Natural killer cell (primary cell): ENCODE measurements at regions not wholly inside any gene's neighbourhood (a gene's known extent, or its start where the extent isn't known, plus 50 kb on each side); places are given as distances from the start of the nearest gene placed in this dataset.

Experiments
- ATAC-seq, 3 donors: fragments of 150-1000 bp in 2 of 3; fragments of 200-7000 bp in 1 of 3; cut with Tn5 transposase; 1 replicate in 1 of 3; 2 replicates in 2 of 3; pipeline ENCODE4 v1.10.0; 2021; ENCODE audit warnings: mild to moderate bottlenecking in 2 of 3, moderate library complexity in 2 of 3
- DNase-seq, 2 donors: peaks; one replicate each; pipeline versions ENCODE4 v3.0.0 to v3.0.0-alpha.2; 2013 to 2021; ENCODE audit warnings: mixed read lengths in 1 of 2
- H3K27ac ChIP-seq: one replicate; pipeline ENCODE4 v1.5.1; 2013; ENCODE audit warnings: mild to moderate bottlenecking, low read length
- H3K27me3 ChIP-seq: one replicate; pipeline ENCODE4 v1.6.1; 2013; ENCODE audit warnings: low read length; ENCODE audit not compliant: control insufficient read depth, insufficient read depth
- H3K36me3 ChIP-seq: one replicate; pipeline ENCODE4 v1.6.1; 2013; ENCODE audit warnings: low read length; ENCODE audit not compliant: control insufficient read depth, insufficient read depth
- H3K4me1 ChIP-seq: one replicate; pipeline ENCODE4 v1.6.1; 2013; ENCODE audit warnings: low read length; ENCODE audit not compliant: control insufficient read depth, insufficient read depth
- H3K4me3 ChIP-seq: one replicate; pipeline ENCODE4 v1.5.1; 2013; ENCODE audit warnings: low read length
- H3K9me3 ChIP-seq: one replicate; pipeline ENCODE4 v1.6.1; 2013; ENCODE audit warnings: low read length; ENCODE audit not compliant: control insufficient read depth, insufficient read depth
- H3K27ac Mint-ChIP-seq, 2 donors: one replicate each; pipeline ENCODE4 v1.8.0; 2022; ENCODE audit warnings: mild to moderate bottlenecking in 2 of 2, mixed read lengths in 2 of 2, moderate library complexity in 1 of 2
- H3K27me3 Mint-ChIP-seq, 2 donors: one replicate each; pipeline ENCODE4 v1.8.0; 2022; ENCODE audit warnings: low read depth in 2 of 2, mixed read lengths in 2 of 2
- H3K36me3 Mint-ChIP-seq: one replicate; pipeline ENCODE4 v1.8.0; 2022; ENCODE audit warnings: mixed read lengths
- H3K4me1 Mint-ChIP-seq, 2 donors: one replicate each; pipeline ENCODE4 v1.8.0; 2022; ENCODE audit warnings: mixed read lengths in 2 of 2
- H3K4me3 Mint-ChIP-seq: one replicate; pipeline ENCODE4 v1.8.0; 2022; ENCODE audit warnings: mild to moderate bottlenecking, moderate library complexity, mixed read lengths
- H3K9me3 Mint-ChIP-seq, 2 donors: one replicate each; pipeline ENCODE4 v1.8.0; 2022; ENCODE audit warnings: mixed read lengths in 2 of 2
- WGBS: methylation state at CpG from one replicate; pipeline ENCODE4 v1.1.7; 2013; ENCODE audit warnings: missing lambda C conversion rate; ENCODE audit not compliant: insufficient coverage; 5-methylcytosine and 5-hydroxymethylcytosine counted together
- intact Hi-C: fragments of 100-400 bp; cut with micrococcal nuclease; formaldehyde crosslinking; loops from one replicate; pipeline ENCODE4 v1.14.2; 2022
- TF ChIP-seq, protein P1 (sequence below): fragments of 200-600 bp; IDR thresholded peaks from one replicate; pipeline ENCODE4 v1.8.0; 2022; ENCODE audit warnings: antibody characterized with exemption

DNA sequence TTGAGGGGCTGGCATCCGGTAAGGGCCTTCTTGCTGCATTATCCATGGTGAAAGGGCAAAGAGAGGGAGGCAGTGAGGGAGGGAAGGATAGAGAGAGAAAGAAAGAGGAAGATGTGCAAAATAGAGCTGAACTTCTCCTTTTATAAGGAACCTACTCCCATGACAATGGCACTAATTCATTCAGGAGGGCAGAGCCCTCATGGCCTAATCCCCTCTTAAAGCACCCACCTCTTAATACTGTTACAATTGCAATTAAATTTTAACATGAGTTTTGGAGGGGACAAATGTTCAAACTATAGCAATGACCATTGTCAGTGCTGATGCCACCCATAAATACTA, 60.2 kb downstream of the CXCR4 start:
- no peak overlapping the region for H3K27ac ChIP-seq

DNA sequence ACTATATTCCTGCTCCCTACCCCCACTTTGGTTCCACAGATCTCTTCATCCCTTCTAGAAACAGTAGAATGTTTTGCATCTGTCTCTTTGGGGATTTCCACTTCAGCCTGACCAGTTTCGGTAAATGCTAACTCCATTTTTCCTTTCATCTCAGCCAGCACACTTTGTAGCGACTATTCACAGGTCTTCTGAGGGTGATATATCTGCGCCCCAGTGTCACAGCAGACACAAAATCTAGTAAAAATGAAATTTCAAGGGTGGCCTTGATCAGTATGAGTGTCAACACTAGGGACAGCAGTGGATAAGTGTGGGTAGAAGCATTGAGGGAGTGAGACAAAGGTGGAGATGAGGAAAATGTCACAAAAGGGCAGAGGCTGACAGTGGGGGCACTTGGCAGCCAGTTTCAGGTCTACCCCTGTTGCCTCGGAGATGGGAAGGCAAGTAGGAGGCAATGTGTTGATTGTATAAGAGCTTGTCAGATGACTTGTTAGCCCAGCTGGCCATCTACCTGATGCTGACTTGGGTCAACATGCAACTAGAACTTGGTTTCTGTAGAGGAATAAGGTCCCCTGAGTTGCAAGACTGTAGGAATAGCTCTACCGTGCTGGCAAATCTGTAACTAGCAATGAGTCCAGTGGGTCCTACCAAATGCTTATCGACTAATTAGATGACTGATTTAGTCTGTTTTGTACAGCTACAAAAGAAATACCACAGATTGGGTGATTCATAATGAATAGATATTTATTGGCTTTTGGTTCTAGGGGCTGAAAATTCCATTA, 60.7 kb downstream of the CXCR4 start:
- Histone ChIP-seq H3K27ac (no peak overlapping the region), H3K36me3 (no peaks in the 10 kb centered on the region), H3K27me3 (no peaks in the 10 kb centered on the region), H3K4me3 (no peak overlapping the region), H3K4me1 (peaks cover 6% of the 10 kb centered on the region), H3K9me3 (no peaks in the 10 kb centered on the region)
- H3K36me3 Mint-ChIP-seq: no peaks in the 10 kb centered on the region
- no peak overlapping the region for H3K4me3 Mint-ChIP-seq
- 57% methylated on average over 6 of the region's 6 CpGs for WGBS
- intact Hi-C loops: loop anchor here (5.0 kb wide), 1 partner anchor 60 kb away; the partner anchor contains the start of gene CXCR4
- TF ChIP-seq, protein P1, sequence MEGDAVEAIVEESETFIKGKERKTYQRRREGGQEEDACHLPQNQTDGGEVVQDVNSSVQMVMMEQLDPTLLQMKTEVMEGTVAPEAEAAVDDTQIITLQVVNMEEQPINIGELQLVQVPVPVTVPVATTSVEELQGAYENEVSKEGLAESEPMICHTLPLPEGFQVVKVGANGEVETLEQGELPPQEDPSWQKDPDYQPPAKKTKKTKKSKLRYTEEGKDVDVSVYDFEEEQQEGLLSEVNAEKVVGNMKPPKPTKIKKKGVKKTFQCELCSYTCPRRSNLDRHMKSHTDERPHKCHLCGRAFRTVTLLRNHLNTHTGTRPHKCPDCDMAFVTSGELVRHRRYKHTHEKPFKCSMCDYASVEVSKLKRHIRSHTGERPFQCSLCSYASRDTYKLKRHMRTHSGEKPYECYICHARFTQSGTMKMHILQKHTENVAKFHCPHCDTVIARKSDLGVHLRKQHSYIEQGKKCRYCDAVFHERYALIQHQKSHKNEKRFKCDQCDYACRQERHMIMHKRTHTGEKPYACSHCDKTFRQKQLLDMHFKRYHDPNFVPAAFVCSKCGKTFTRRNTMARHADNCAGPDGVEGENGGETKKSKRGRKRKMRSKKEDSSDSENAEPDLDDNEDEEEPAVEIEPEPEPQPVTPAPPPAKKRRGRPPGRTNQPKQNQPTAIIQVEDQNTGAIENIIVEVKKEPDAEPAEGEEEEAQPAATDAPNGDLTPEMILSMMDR: no peak
- DNase-seq (peak in 1 of 2 donors; percentile 68), ATAC-seq (peak; percentile 59 to 67 (median 61))
- peaks cover 0 to 7% of the 10 kb centered on the region in 2 donors for H3K27me3 Mint-ChIP-seq
- H3K9me3 Mint-ChIP-seq: peaks cover 0 to 3% of the 10 kb centered on the region in 2 donors
- peaks cover 7 to 28% of the 10 kb centered on the region in 2 donors for H3K4me1 Mint-ChIP-seq
- no peak overlapping the region for H3K27ac Mint-ChIP-seq

More for the DNA sequence above, 60.2 kb downstream of the CXCR4 start:
- peaks cover 6% of the 10 kb centered on the region for H3K4me1 ChIP-seq
- Mint-ChIP-seq H3K9me3 (peaks cover 0 to 3% of the 10 kb centered on the region in 2 donors), H3K4me1 (peaks cover 7 to 26% of the 10 kb centered on the region in 2 donors), H3K27me3 (peaks cover 0 to 7% of the 10 kb centered on the region in 2 donors), H3K4me3 (no peak overlapping the region), H3K36me3 (no peaks in the 10 kb centered on the region), H3K27ac (no peak overlapping the region)
- ATAC-seq (no peak), DNase-seq (no peak)
- H3K4me3 ChIP-seq: no peak overlapping the region
- no peaks in the 10 kb centered on the region for H3K27me3 ChIP-seq
- TF ChIP-seq, protein P1: no peak
- H3K9me3 ChIP-seq: no peaks in the 10 kb centered on the region
- H3K36me3 ChIP-seq: no peaks in the 10 kb centered on the region
- intact Hi-C loops: loop anchor here (5.0 kb wide), 1 partner anchor 60 kb away; the partner anchor contains the start of gene CXCR4
- WGBS: 0% methylated on average over 1 of the region's 1 CpG

GRCh38 chr2:136055929-136056688, 61.8 kb downstream of the CXCR4 start:
- WGBS: 50% methylated on average over 5 of the region's 6 CpGs
- Mint-ChIP-seq H3K4me3 (no peak overlapping the region), H3K4me1 (peaks cover 7 to 28% of the 10 kb centered on the region in 2 donors), H3K27me3 (peaks cover 0 to 7% of the 10 kb centered on the region in 2 donors), H3K9me3 (peaks cover 0 to 3% of the 10 kb centered on the region in 2 donors), H3K27ac (no peak overlapping the region), H3K36me3 (no peaks in the 10 kb centered on the region)
- Histone ChIP-seq H3K4me3 (no peak overlapping the region), H3K9me3 (no peaks in the 10 kb centered on the region), H3K27me3 (no peaks in the 10 kb centered on the region), H3K36me3 (no peaks in the 10 kb centered on the region), H3K4me1 (peaks cover 6% of the 10 kb centered on the region), H3K27ac (no peak overlapping the region)
- TF ChIP-seq, protein P1: no peak
- intact Hi-C loops: loop anchor here (5.0 kb wide), 1 partner anchor 61 kb away; the partner anchor contains the start of gene CXCR4
- ATAC-seq (peak; percentile 46 to 67 (median 59)), DNase-seq (peak in 1 of 2 donors; percentile 30)
